ENCODE measurements at regions not wholly inside any gene's neighbourhood (a gene's known extent, or its start where the extent isn't known, plus 50 kb on each side); places are given as distances from the start of the nearest gene placed in this dataset.

- TF ChIP-seq, protein P1, sequence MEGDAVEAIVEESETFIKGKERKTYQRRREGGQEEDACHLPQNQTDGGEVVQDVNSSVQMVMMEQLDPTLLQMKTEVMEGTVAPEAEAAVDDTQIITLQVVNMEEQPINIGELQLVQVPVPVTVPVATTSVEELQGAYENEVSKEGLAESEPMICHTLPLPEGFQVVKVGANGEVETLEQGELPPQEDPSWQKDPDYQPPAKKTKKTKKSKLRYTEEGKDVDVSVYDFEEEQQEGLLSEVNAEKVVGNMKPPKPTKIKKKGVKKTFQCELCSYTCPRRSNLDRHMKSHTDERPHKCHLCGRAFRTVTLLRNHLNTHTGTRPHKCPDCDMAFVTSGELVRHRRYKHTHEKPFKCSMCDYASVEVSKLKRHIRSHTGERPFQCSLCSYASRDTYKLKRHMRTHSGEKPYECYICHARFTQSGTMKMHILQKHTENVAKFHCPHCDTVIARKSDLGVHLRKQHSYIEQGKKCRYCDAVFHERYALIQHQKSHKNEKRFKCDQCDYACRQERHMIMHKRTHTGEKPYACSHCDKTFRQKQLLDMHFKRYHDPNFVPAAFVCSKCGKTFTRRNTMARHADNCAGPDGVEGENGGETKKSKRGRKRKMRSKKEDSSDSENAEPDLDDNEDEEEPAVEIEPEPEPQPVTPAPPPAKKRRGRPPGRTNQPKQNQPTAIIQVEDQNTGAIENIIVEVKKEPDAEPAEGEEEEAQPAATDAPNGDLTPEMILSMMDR (IDR thresholded peaks at IDR 0.05; ENCODE audit: insufficient read depth, missing control alignments): no peak
- DNase-seq (ENCODE audit: insufficient read length, low spot score) (no peak), FAIRE-seq (peak; percentile 55)
Observed at GRCh38 chr1:228804173-228804572, 68.9 kb downstream of the RHOU start.

DNA sequence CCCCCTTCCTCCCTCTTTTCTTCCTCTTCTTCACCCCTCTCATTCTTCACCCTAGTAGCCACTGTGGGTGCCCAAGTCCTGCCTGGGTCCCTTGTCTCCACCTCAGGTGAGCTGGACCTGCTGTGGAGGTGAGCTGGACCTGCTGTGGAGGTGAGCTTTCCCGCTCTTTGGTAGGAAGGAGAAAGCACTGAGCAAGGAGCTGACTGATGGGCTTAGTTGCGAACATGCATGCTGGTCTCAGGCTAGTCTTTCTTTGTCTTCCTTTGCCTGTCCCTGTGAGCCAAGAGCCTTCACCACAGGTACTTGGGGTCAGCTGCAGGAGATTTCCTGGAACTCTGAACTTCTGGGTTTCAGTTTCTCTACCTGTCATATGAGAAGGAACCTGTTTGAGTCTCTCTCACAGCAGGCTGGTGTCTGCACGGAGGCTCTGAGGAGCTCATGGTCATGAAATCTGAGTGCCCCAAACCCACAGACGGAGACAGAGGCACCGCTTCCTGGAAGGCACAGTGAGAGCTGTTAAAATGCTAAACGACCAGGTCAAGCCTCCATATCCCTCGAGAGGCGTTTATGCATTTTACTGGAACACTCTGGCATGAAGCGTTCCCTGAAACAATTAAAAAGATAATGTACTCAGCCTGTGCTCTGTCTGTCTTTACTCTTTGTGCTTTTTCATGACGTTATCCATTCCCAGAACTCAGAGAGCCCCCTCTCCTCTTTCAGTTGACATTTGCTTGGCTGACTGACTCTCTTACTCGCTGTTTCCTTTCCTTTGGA, 69.5 kb downstream of the RHOU start:
- FAIRE-seq (no peak), DNase-seq (ENCODE audit: insufficient read length, low spot score) (no peak)

DNA sequence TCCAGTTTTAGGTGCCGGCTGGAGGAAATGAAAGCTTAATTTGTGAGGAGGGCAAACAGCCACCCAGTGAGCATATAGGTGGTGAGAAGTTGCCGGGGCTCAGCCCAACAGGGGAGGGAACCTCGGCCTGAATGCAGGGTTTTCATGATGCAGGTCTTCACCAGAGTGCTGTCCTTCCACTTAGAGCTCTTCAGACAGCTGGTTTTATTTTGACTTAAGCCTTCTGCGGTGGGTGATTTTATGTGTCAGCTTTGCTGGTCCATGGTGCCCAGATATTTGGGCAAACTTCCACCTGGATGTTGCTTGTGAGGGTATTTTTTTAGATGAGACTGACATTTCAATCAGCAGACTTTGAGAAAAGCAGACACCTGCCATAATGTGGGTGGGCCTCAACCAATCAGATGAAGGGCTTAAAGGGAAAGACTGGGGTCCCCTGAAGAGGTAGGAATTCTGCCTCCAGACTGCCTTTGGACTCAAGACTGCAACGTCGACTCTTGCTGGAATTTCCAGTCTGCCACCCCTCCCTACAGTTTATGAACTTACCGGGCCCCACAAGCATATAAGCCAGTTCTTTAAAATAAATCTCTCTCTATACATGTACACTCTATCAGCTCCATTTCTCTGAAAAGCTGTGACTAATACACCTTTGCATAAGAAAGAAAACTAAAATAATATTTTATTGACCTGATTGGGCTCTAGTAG, 72.8 kb downstream of the RHOU start:
- FAIRE-seq: no peak

More for the DNA sequence above, 69.5 kb downstream of the RHOU start:
- TF ChIP-seq, protein P1 (IDR thresholded peaks at IDR 0.05; ENCODE audit: insufficient read depth, missing control alignments): no peak

GRCh38 chr1:228809621-228810394, 74.5 kb downstream of the RHOU start:
- DNase-seq (ENCODE audit: insufficient read length, low spot score): no peak
- TF ChIP-seq, protein P1 (IDR thresholded peaks at IDR 0.05; ENCODE audit: insufficient read depth, missing control alignments): no peak
- FAIRE-seq: no peak

More for the DNA sequence above, 72.8 kb downstream of the RHOU start:
- TF ChIP-seq, protein P1 (IDR thresholded peaks at IDR 0.05; ENCODE audit: insufficient read depth, missing control alignments): no peak
- DNase-seq (ENCODE audit: insufficient read length, low spot score): no peak

DNA sequence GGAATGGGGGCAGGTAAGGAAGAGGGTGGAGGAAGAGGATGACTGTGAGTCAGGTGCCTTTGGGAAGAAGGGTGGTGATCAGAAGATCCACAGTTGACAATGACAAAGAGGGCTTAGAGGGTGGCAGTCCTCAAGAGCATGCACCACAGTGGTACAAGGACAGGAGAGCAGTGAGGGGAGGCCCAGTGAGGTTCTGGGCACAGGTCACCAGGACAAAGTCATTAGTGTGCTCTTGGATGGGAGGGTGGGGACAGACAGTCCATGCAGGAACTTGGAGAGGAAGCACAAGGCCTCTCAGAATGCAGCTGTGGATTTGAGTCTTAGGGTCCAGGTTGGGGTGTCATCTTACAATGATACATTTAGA, 75.1 kb downstream of the RHOU start:
- TF ChIP-seq, protein P1 (IDR thresholded peaks at IDR 0.05; ENCODE audit: insufficient read depth, missing control alignments): no peak
- no peak for FAIRE-seq
- DNase-seq (ENCODE audit: insufficient read length, low spot score): no peak

- no peak for FAIRE-seq
- DNase-seq (ENCODE audit: insufficient read length, low spot score): no peak
- TF ChIP-seq, protein P1 (IDR thresholded peaks at IDR 0.05; ENCODE audit: insufficient read depth, missing control alignments): no peak
Observed at GRCh38 chr1:228810878-228811711, 75.8 kb downstream of the RHOU start.
